HG03520 (cell line): ENCODE measurements at regions not wholly inside any gene's neighbourhood (a gene's known extent, or its start where the extent isn't known, plus 50 kb on each side); places are given as distances from the start of the nearest gene placed in this dataset.
"Not testable (repeated sequence)": the region's sequence is repeated elsewhere in the genome, so short reads cannot be mapped to it uniquely, and the experiment has no call there.

Experiments used
- ATAC-seq: cut with Tn5 transposase; IDR thresholded peaks from one replicate; pipeline ENCODE4 v1.9.1; 2021; ENCODE audit warnings: mild to moderate bottlenecking, moderate library complexity; ENCODE audit not compliant: unreplicated experiment

GRCh38 chr5:124892185-124892848 is 145.9 kb upstream of the ZNF608 start:
- no peak for ATAC-seq

GRCh38 chr5:124894541-124894940 is 148.1 kb upstream of the ZNF608 start:
- ATAC-seq = no peak

- no peak for ATAC-seq
Observed at GRCh38 chr5:124895236-124895635, 148.8 kb upstream of the ZNF608 start.

GRCh38 chr5:124901081-124901480 is 154.6 kb upstream of the ZNF608 start:
- no peak for ATAC-seq

GRCh38 chr5:124902097-124902821 is 155.8 kb upstream of the ZNF608 start:
- peak; percentile 99 for ATAC-seq

- ATAC-seq = no peak
Observed at GRCh38 chr5:124905256-124906130, 159.1 kb upstream of the ZNF608 start.

GRCh38 chr5:124906339-124907097 is 160.1 kb upstream of the ZNF608 start:
- ATAC-seq = no peak

- ATAC-seq = no peak
Observed at GRCh38 chr5:124907098-124907644, 160.7 kb upstream of the ZNF608 start.

- peak; percentile 90 for ATAC-seq
Observed at GRCh38 chr5:124908581-124909451, 162.4 kb upstream of the ZNF608 start.

GRCh38 chr5:124909734-124910133 is 163.3 kb upstream of the ZNF608 start:
- ATAC-seq = no peak

- ATAC-seq = no peak
Observed at GRCh38 chr5:124910354-124911016, 164.0 kb upstream of the ZNF608 start.

- no peak for ATAC-seq
Observed at GRCh38 chr5:124912638-124913328, 166.3 kb upstream of the ZNF608 start.

- ATAC-seq = no peak
Observed at GRCh38 chr5:124913329-124913653, 166.9 kb upstream of the ZNF608 start.

GRCh38 chr5:124916313-124916712 is 169.9 kb upstream of the ZNF608 start:
- not testable (repeated sequence) for ATAC-seq

GRCh38 chr5:124918618-124919017 is 172.2 kb upstream of the ZNF608 start:
- no peak for ATAC-seq

- ATAC-seq = no peak
Observed at GRCh38 chr5:124919076-124919475, 172.6 kb upstream of the ZNF608 start.

GRCh38 chr5:124919747-124920525 is 173.5 kb upstream of the ZNF608 start:
- ATAC-seq = no peak
